ENCODE measurements at regions not wholly inside any gene's neighbourhood (a gene's known extent, or its start where the extent isn't known, plus 50 kb on each side); places are given as distances from the start of the nearest gene placed in this dataset.

DNA sequence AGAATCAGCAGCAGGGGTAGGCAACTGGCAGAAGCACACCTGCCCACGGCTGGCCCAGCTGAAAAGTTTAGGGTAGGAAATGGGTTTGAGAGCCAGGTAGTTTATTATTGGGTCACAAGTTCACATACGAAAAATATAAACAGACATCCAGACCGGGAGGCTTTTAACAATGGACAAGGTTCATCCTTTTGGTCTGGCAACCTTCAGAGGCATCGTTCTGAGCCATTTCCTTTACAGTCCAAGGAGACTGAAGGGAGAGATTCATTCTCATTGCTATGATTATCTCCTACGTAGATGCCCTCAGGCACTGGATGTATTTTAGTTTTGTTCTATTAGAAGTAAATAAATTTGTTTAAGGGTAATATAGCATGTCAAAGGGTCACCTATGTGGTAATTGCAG lies 248.0 kb upstream of the THBS1 start:
- Histone ChIP-seq H3K36me3 (no peaks in the 10 kb centered on the region), H3K27ac (no peak overlapping the region), H3K4me3 (no peak overlapping the region), H3K4me1 (peaks cover 9% of the 10 kb centered on the region), H3K27me3 (no peaks in the 10 kb centered on the region), H3K9me3 (no peaks in the 10 kb centered on the region)
- no peak for DNase-seq (ENCODE audit: extremely low spot score in 2 of 2)
- TF ChIP-seq, protein P1, sequence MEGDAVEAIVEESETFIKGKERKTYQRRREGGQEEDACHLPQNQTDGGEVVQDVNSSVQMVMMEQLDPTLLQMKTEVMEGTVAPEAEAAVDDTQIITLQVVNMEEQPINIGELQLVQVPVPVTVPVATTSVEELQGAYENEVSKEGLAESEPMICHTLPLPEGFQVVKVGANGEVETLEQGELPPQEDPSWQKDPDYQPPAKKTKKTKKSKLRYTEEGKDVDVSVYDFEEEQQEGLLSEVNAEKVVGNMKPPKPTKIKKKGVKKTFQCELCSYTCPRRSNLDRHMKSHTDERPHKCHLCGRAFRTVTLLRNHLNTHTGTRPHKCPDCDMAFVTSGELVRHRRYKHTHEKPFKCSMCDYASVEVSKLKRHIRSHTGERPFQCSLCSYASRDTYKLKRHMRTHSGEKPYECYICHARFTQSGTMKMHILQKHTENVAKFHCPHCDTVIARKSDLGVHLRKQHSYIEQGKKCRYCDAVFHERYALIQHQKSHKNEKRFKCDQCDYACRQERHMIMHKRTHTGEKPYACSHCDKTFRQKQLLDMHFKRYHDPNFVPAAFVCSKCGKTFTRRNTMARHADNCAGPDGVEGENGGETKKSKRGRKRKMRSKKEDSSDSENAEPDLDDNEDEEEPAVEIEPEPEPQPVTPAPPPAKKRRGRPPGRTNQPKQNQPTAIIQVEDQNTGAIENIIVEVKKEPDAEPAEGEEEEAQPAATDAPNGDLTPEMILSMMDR (IDR thresholded peaks at IDR 0.05), result no peak
- TF ChIP-seq POLR2A (IDR thresholded peaks at IDR 0.05), result no peak
- TF ChIP-seq POLR2AphosphoS5 (IDR thresholded peaks at IDR 0.05; ENCODE audit: insufficient read depth in 1 of 2, low read depth in 1 of 2), result no peak
- intact Hi-C loops (cut with DNase I), result loop anchor here (10.0 kb wide), 1 partner anchor 72 kb away; no protein-coding TSS in a partner anchor

DNA sequence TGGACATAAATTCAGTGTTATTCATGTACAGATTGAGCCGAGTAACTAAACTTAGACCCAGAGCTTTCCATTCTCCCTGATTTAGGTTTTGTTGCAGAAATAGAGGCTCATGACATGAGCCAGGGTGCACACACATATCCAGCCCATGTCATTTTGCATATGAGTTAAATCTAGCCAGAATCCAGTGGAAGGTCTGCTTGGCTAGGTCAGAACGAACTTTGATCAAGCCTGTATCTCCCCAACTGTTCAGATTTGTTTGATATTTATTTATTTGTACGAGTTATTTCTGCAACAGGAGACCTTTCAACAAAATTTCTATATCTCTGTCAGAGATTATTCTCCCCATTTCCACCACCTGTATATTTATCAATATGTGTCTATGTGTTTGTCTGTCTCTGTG lies 247.5 kb upstream of the THBS1 start:
- H3K4me1 ChIP-seq, result peaks cover 9% of the 10 kb centered on the region
- no peaks in the 10 kb centered on the region for H3K9me3 ChIP-seq
- intact Hi-C loops (cut with DNase I), result loop anchor here (10.0 kb wide), 1 partner anchor 71 kb away; no protein-coding TSS in a partner anchor
- DNase-seq (ENCODE audit: extremely low spot score in 2 of 2), result no peak
- H3K4me3 ChIP-seq, result no peak overlapping the region
- no peaks in the 10 kb centered on the region for H3K36me3 ChIP-seq
- no peak overlapping the region for H3K27ac ChIP-seq
- TF ChIP-seq POLR2A (IDR thresholded peaks at IDR 0.05), result no peak
- TF ChIP-seq, protein P1 (IDR thresholded peaks at IDR 0.05), result no peak
- no peak for TF ChIP-seq POLR2AphosphoS5 (IDR thresholded peaks at IDR 0.05; ENCODE audit: insufficient read depth in 1 of 2, low read depth in 1 of 2)
- no peaks in the 10 kb centered on the region for H3K27me3 ChIP-seq

DNA sequence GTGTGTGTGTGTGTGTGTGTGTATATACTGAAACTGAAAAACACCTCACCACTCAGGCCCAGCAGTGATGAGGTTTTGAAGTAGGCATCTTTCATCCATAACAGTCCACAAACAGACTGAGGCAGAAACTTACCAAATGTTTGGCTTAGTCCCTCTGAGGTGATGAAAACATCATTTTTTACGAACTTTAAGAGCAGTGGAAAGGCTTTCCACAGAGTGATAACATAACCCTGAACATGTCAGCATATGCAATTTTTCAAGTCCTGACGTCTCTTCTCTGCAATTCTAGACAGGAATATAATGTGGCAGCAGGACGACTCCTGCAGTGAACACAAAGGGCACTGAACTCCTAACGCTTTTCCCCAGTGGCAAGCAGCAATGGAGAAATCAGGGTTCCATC lies 247.0 kb upstream of the THBS1 start:
- H3K36me3 ChIP-seq, result no peaks in the 10 kb centered on the region
- no peak overlapping the region for H3K4me3 ChIP-seq
- H3K27me3 ChIP-seq, result no peaks in the 10 kb centered on the region
- H3K9me3 ChIP-seq, result no peaks in the 10 kb centered on the region
- TF ChIP-seq, protein P1 (IDR thresholded peaks at IDR 0.05), result no peak
- TF ChIP-seq POLR2AphosphoS5 (IDR thresholded peaks at IDR 0.05; ENCODE audit: insufficient read depth in 1 of 2, low read depth in 1 of 2), result no peak
- TF ChIP-seq POLR2A (IDR thresholded peaks at IDR 0.05), result no peak
- peaks cover 9% of the 10 kb centered on the region for H3K4me1 ChIP-seq
- H3K27ac ChIP-seq, result no peak overlapping the region
- DNase-seq (ENCODE audit: extremely low spot score in 2 of 2), result no peak
- intact Hi-C loops (cut with DNase I), result loop anchor here (10.0 kb wide), 1 partner anchor 71 kb away; no protein-coding TSS in a partner anchor

- intact Hi-C loops (cut with DNase I), result loop anchor here (10.0 kb wide), 1 partner anchor 68 kb away; no protein-coding TSS in a partner anchor
- Histone ChIP-seq H3K36me3 (no peaks in the 10 kb centered on the region), H3K9me3 (no peaks in the 10 kb centered on the region), H3K27me3 (no peaks in the 10 kb centered on the region), H3K4me1 (peaks cover 8% of the 10 kb centered on the region), H3K4me3 (no peak overlapping the region), H3K27ac (no peak overlapping the region)
- TF ChIP-seq POLR2A (IDR thresholded peaks at IDR 0.05) (no peak), POLR2AphosphoS5 (IDR thresholded peaks at IDR 0.05; ENCODE audit: insufficient read depth in 1 of 2, low read depth in 1 of 2) (no peak)
- TF ChIP-seq, protein P1 (IDR thresholded peaks at IDR 0.05), result no peak
- no peak for DNase-seq (ENCODE audit: extremely low spot score in 2 of 2)
Measured at GRCh38 chr15:39336926-39337325, 244.0 kb upstream of the THBS1 start.

- Histone ChIP-seq H3K4me3 (no peak overlapping the region), H3K9me3 (no peaks in the 10 kb centered on the region), H3K36me3 (no peaks in the 10 kb centered on the region), H3K4me1 (no peaks in the 10 kb centered on the region), H3K27me3 (no peaks in the 10 kb centered on the region), H3K27ac (no peak overlapping the region)
- TF ChIP-seq POLR2A (IDR thresholded peaks at IDR 0.05) (no peak), POLR2AphosphoS5 (IDR thresholded peaks at IDR 0.05; ENCODE audit: insufficient read depth in 1 of 2, low read depth in 1 of 2) (no peak)
- TF ChIP-seq, protein P1 (IDR thresholded peaks at IDR 0.05), result no peak
- DNase-seq (ENCODE audit: extremely low spot score in 2 of 2), result no peak
- intact Hi-C loops (cut with DNase I), result loop anchor here (10.0 kb wide), 1 partner anchor 67 kb away; no protein-coding TSS in a partner anchor
Measured at GRCh38 chr15:39338251-39338650, 242.6 kb upstream of the THBS1 start.

Measured in vagina (tissue), 2 donors.